SK-N-SH treated with all-trans-retinoic acid at 6 μM for 48 hours (cell line): ENCODE measurements at regions not wholly inside any gene's neighbourhood (a gene's known extent, or its start where the extent isn't known, plus 50 kb on each side); places are given as distances from the start of the nearest gene placed in this dataset.

Source experiments
- CSDC2 ChIP-seq: fragments of 250-450 bp; sonication (Bioruptor Pico); IDR thresholded peaks from 2 replicates; pipeline ENCODE4 v1.5.0; 2020; ENCODE audit warnings: mild to moderate bottlenecking, moderate library complexity
- TOX ChIP-seq: fragments of 250-450 bp; sonication (Bioruptor Pico); IDR thresholded peaks from 2 replicates; pipeline ENCODE4 v1.8.0; 2021; ENCODE audit warnings: mild to moderate bottlenecking, moderate library complexity, borderline replicate concordance
- ZFP3 ChIP-seq: fragments of 250-450 bp; sonication (Bioruptor Pico); IDR thresholded peaks from 2 replicates; pipeline ENCODE4 v1.5.0; 2020; ENCODE audit warnings: mild to moderate bottlenecking, moderate library complexity

- TF ChIP-seq CSDC2 (CRISPR knock-in tag) (no peak), TOX (CRISPR knock-in tag) (no peak), ZFP3 (CRISPR knock-in tag) (no peak)
Observed at GRCh38 chr1:208782186-208782585, 538.0 kb upstream of the PLXNA2 start.
